Retinal pigment epithelial cell (primary cell): ENCODE measurements at regions not wholly inside any gene's neighbourhood (a gene's known extent, or its start where the extent isn't known, plus 50 kb on each side); places are given as distances from the start of the nearest gene placed in this dataset.

Experiments
- DNase-seq: peaks from one replicate; pipeline ENCODE4 v3.0.0-alpha.2; 2010; ENCODE audit warnings: low read depth
- H3K4me3 ChIP-seq: 2 replicates; pipeline ENCODE4 v1.5.1; 2011; ENCODE audit warnings: mild to moderate bottlenecking, low read length, control low read depth, moderate library complexity
- CTCF ChIP-seq: conservative IDR thresholded peaks from 2 replicates; pipeline ENCODE4 v1.5.1; 2011; ENCODE audit warnings: low read depth, low read length, control low read depth, inconsistent platforms

GRCh38 chr5:3234566-3234965, 361.1 kb upstream of the IRX1 start:
- no peak for TF ChIP-seq CTCF

GRCh38 chr5:3230941-3231340, 364.7 kb upstream of the IRX1 start:
- no peak for DNase-seq
- no peak for TF ChIP-seq CTCF
- H3K4me3 ChIP-seq, result no peak overlapping the region

More at GRCh38 chr5:3234566-3234965, 361.1 kb upstream of the IRX1 start:
- DNase-seq, result no peak
- no peak overlapping the region for H3K4me3 ChIP-seq

GRCh38 chr5:3230254-3230653, 365.4 kb upstream of the IRX1 start:
- no peak for TF ChIP-seq CTCF

GRCh38 chr5:3226196-3226920, 369.3 kb upstream of the IRX1 start:
- H3K4me3 ChIP-seq, result no peak overlapping the region
- no peak for DNase-seq
- no peak for TF ChIP-seq CTCF

More at GRCh38 chr5:3230254-3230653, 365.4 kb upstream of the IRX1 start:
- DNase-seq, result no peak
- H3K4me3 ChIP-seq, result no peak overlapping the region

GRCh38 chr5:3225201-3225960, 370.3 kb upstream of the IRX1 start:
- TF ChIP-seq CTCF, result no peak

GRCh38 chr5:3222924-3223323, 372.7 kb upstream of the IRX1 start:
- DNase-seq, result no peak
- no peak for TF ChIP-seq CTCF

More at GRCh38 chr5:3225201-3225960, 370.3 kb upstream of the IRX1 start:
- DNase-seq, result no peak
- H3K4me3 ChIP-seq, result no peak overlapping the region

More at GRCh38 chr5:3222924-3223323, 372.7 kb upstream of the IRX1 start:
- no peak overlapping the region for H3K4me3 ChIP-seq
